CD4-positive, alpha-beta T cell treated with Interleukin-10 for 1 hour (primary cell): ENCODE measurements at regions not wholly inside any gene's neighbourhood (a gene's known extent, or its start where the extent isn't known, plus 50 kb on each side); places are given as distances from the start of the nearest gene placed in this dataset.

Experiments
- DNase-seq: peaks from one replicate; pipeline ENCODE4 v3.0.0-alpha.2; 2020

GRCh38 chr18:41537666-41538065 is 417.4 kb upstream of the PIK3C3 start:
- no peak for DNase-seq

- no peak for DNase-seq
Measured at GRCh38 chr18:41532344-41533086, 422.5 kb upstream of the PIK3C3 start.

GRCh38 chr18:41530970-41531369 is 424.1 kb upstream of the PIK3C3 start:
- DNase-seq = no peak

DNA sequence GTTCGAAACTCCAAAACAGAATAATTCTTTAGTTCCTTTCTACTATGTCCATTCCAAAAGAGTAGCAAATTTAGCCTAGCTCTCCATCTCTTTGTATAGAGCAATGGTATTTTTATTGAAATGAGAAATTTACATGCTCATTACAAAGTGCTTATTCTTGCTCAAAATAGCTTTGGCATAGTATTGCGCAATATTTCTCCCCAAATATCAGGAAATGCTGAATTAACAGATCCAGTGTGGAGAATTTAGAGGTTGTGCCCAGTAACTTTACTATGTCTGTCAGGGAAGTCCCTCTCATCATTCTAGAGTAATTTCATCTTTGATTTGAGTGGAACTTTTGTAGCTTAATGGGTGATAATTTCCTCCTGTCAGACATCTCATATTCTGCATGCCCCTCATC is 425.9 kb upstream of the PIK3C3 start:
- no peak for DNase-seq

DNA sequence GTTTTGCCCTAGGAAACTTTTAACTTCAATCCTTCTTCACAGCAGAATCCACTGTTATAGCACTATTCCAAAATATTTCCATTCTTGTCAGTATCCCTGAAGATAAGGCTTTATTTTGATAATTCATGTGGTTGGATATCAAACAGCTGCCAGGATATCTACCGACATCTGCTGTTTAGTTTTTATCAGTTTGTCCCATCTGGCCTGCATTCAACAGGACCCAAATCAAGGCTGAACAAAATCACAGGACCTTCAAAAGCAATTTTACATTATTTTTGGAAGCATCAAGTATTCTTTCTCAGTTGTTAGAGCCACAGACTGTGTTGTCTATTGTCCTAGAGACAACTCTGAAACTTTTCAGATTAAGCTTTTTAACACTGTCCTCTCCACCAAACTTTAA is 429.0 kb upstream of the PIK3C3 start:
- no peak for DNase-seq

GRCh38 chr18:41524674-41525470 is 430.2 kb upstream of the PIK3C3 start:
- DNase-seq = no peak

- DNase-seq = no peak
Measured at GRCh38 chr18:41517142-41517541, 437.9 kb upstream of the PIK3C3 start.

GRCh38 chr18:41513438-41513837 is 441.6 kb upstream of the PIK3C3 start:
- DNase-seq = no peak

DNA sequence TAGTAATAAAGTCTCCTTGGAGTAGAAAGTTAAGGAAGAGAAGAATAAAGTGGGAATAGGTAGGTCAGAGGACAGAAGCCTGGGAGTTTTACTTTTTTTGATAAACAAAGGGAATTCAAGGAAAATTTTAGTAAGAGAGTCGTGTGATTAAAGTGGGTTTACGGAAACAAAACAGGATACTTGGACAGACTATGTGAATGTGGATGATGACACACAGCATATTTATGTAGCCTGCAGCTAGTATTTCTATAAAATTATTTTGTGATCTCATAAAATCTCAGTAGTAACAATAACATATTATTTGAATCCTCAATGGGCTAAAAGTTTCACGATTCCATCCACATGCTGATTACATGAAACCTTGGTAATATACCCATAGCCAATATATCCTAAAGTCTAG is 450.7 kb upstream of the PIK3C3 start:
- no peak for DNase-seq

DNA sequence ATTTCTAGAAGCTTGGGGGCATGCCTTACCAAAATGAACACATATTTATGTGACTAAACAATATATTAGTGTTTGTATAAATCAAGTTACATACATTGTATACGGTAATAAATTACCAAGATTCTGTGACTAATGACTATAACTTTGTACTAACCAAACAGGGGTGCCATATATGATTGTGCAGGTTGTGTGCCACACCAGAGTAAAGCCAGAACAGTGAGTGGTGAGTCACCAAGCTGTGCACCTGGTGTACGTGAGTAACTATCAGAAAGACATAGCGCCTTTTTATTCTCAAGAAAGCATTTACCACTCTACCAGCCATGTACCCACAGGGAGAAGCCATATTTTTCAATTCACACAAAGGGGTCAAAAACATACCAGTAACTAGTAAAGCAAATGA is 453.2 kb upstream of the PIK3C3 start:
- DNase-seq = no peak

GRCh38 chr18:41499345-41499744 is 455.7 kb upstream of the PIK3C3 start:
- no peak for DNase-seq

- DNase-seq = no peak
Measured at GRCh38 chr18:41490861-41491260, 464.2 kb upstream of the PIK3C3 start.

DNA sequence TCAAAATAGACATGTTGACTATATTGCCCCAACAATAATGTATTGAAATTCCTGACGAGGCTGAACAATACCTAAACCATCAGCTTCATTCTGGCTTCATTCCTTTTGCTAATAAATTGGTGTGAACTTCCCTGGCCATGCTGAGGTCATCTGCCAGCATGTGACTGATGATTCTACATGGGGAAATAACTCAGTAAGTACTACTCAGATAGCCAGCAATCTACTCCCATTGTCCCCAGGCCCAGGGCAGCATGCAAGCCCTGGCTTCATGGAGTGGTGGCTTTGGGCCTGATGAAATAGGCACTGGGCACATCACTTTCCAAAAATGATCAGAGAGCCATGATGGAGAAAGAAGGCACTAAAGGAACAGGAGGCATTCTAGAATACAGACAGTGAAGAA is 468.5 kb upstream of the PIK3C3 start:
- no peak for DNase-seq

DNA sequence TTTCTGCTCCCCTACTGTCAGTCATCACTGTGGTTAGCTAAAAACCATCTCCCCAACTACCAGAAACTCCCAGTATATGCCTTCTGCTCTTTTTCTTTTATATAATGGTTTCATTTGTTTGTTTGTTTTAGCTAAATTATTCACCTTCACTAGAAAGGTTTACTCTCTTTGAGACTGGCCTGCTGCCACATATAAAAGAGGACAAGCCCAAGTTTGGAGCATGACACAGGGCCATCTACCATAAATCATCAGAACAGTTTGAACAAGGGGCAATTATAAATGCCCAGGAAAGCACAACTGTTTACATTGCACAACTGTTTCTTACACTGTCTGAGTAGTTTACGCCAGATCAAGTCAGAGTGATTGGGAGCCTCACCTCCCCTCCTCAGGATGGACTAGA is 471.0 kb upstream of the PIK3C3 start:
- no peak for DNase-seq

DNA sequence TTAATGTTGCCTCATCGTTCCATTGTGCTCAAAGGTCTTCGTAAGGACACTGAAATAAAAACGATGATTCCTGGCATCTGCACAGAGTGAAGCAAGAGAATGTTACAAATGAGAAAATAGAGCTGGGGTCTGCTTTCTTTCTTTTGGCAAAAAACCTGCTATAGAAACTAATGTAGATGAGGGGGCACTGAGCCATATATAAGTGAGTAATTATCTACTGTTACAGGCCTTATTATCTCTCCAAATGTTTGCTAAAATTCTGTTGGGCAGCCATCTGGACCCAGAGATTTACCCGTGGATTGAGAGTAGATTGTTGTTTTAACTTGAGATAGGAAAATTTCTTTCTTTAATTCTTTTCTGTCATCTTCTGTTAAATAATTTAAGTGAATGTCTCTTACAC is 472.5 kb upstream of the PIK3C3 start:
- no peak for DNase-seq

- no peak for DNase-seq
Measured at GRCh38 chr18:41466436-41467160, 488.4 kb upstream of the PIK3C3 start.

- no peak for DNase-seq
Measured at GRCh38 chr18:41465386-41465785, 489.6 kb upstream of the PIK3C3 start.

- DNase-seq = no peak
Measured at GRCh38 chr18:41464278-41464677, 490.8 kb upstream of the PIK3C3 start.

DNA sequence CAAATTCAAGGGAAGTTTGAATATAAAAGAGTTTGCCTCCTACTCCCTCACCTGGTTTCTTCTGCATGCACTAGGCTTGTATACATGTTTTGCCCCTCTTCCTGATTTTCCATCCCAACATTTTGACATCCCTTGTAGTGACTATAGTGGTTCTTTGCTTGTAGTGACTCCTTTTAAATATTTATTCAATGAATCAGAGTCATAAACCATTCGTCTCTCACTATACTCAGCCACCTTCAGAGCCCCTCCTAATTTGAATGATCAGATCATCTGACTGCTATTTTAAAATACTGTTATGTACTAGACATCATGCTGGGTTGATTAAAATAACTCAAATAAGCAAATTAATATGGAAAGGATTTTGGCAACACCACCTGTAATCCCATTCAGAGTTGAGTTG is 492.1 kb upstream of the PIK3C3 start:
- DNase-seq = no peak

DNA sequence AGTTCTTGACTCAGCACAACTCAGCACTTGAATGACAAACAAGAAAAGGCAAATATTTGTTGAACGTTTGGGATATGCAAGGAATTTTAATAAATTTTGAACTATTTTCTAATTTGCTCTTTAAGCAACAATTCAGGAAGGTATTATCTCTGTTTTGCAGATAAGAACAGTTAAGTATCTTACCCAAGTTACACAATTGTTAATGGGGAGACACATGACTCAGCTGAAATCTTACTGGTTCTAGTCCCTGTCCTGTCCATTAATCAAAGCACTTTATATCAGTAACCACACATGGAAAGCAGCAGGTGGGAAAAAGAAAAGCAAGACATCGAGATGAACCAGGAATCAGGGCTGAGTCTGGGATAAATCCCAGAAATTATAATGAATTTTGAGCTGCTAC is 493.9 kb upstream of the PIK3C3 start:
- DNase-seq = no peak

DNA sequence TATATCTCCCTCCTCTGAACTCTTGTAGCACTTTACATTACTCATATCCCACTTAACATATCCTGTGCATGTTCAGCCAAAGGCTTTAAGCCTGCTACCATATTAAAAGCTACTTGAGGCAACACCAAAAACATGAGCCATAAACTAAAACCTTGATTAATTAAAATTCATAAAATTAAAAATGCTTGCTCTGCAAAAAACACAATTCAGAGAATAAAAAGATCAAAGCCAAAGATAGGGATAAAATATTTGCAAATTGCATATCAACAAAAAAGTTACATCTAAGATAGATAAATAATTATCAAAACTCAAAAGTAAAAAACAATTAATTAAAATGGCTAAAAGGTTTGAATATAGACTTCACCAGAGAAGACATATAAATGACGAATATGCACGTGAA is 495.4 kb upstream of the PIK3C3 start:
- no peak for DNase-seq

- DNase-seq = no peak
Measured at GRCh38 chr18:41458376-41458775, 496.7 kb upstream of the PIK3C3 start.

DNA sequence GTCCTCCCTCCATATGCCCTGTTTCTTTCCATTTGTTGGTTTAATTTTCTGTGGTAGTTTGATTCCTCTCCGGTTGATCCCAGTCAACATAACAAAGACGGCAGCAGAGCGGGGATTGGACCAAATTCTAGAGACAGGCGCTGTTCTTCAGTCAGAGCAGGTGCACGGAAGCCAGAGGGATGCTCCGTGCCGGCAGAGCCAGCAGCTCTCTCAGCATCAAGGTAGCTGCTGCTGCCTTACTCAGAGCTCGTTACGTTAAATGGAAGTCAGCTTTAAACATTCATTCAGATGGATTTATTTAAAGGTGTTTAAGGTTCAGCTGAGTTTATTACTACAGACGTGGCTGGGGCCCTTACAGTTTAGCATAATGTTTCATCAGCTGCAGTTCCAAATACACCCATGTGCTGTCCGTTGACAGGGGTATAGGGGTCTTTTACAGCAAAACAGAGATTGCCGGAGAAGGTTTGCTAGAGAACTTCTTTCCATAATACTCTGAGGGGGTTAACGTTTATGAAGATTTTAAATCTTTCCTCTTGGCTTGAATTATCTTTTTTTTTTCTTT is 497.2 kb upstream of the PIK3C3 start:
- DNase-seq = no peak

DNA sequence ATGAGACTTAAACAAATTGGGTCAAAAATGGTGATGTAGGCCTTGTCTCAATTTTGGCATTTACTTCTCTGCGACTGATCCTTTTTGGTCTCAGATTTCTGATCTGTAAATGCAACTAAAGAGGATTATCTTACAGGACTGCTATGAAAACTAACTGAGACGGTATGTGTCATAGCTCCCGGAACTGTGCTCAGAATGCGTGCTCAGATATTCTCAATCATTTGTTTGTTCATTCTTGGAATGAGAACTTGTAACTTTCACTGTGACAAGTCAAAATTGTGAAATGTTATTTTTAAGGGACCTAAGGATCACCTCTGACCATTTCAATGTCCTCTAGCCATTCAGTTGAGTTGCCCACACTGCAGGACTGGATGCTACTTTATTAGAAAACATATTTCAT is 498.2 kb upstream of the PIK3C3 start:
- no peak for DNase-seq
